ENCODE measurements at regions not wholly inside any gene's neighbourhood (a gene's known extent, or its start where the extent isn't known, plus 50 kb on each side); places are given as distances from the start of the nearest gene placed in this dataset.

DNA sequence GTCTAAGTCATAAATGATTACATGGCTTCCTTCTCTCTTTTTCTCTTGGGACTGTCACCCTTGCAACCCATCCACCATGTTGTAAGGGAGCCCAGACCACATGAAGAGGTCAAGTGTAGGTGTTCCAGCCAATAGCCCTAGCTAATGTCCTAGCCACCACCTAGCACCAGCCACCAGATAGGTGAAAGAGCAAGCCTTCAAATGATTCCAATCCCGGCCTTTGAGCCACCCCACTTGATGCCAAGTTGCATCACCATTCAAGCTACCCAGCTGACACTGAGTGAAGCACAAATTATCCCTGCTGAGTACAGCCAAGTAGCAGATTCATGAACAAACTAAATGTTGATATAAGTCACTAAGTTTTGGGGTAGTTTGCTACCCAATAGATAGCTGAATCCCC lies 274.3 kb downstream of the BCOR start:
- Histone ChIP-seq H3K4me3 (no peak overlapping the region), H3K9me3 (no peaks in the 10 kb centered on the region), H3K36me3 (no peaks in the 10 kb centered on the region), H3K27ac (no peak overlapping the region), H3K4me1 (peaks cover 8% of the 10 kb centered on the region), H3K27me3 (ENCODE audit: low read depth) (no peaks in the 10 kb centered on the region)
- ATAC-seq (no peak), DNase-seq (no peak)
- intact Hi-C loops (cut with DNase I), result no loop called here
- TF ChIP-seq, protein P1, sequence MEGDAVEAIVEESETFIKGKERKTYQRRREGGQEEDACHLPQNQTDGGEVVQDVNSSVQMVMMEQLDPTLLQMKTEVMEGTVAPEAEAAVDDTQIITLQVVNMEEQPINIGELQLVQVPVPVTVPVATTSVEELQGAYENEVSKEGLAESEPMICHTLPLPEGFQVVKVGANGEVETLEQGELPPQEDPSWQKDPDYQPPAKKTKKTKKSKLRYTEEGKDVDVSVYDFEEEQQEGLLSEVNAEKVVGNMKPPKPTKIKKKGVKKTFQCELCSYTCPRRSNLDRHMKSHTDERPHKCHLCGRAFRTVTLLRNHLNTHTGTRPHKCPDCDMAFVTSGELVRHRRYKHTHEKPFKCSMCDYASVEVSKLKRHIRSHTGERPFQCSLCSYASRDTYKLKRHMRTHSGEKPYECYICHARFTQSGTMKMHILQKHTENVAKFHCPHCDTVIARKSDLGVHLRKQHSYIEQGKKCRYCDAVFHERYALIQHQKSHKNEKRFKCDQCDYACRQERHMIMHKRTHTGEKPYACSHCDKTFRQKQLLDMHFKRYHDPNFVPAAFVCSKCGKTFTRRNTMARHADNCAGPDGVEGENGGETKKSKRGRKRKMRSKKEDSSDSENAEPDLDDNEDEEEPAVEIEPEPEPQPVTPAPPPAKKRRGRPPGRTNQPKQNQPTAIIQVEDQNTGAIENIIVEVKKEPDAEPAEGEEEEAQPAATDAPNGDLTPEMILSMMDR (IDR thresholded peaks at IDR 0.05), result no peak

DNA sequence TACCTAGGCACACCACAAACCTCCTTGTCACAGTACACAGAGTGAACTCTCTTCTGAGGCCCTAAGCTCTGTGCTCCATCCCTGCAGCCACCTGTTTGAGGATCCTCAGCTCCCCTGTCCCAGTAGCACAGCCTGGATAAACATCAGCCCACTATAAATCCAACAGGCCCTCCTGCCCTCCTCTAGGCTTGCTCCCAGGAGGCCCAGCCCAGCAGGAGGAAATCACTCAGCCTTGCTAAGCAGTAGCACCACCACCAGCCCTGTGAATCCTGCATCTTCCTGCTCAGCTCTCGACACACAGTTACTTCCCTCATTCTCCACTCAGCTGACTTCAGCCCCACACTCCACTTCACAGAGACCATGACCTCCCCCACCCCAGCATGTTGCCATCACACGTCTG lies 273.9 kb downstream of the BCOR start:
- DNase-seq (no peak), ATAC-seq (no peak)
- Histone ChIP-seq H3K4me3 (no peak overlapping the region), H3K36me3 (no peaks in the 10 kb centered on the region), H3K9me3 (no peaks in the 10 kb centered on the region), H3K27me3 (ENCODE audit: low read depth) (no peaks in the 10 kb centered on the region), H3K27ac (no peak overlapping the region), H3K4me1 (peaks cover 8% of the 10 kb centered on the region)
- intact Hi-C loops (cut with DNase I), result no loop called here
- TF ChIP-seq, protein P1 (IDR thresholded peaks at IDR 0.05), result no peak

DNA sequence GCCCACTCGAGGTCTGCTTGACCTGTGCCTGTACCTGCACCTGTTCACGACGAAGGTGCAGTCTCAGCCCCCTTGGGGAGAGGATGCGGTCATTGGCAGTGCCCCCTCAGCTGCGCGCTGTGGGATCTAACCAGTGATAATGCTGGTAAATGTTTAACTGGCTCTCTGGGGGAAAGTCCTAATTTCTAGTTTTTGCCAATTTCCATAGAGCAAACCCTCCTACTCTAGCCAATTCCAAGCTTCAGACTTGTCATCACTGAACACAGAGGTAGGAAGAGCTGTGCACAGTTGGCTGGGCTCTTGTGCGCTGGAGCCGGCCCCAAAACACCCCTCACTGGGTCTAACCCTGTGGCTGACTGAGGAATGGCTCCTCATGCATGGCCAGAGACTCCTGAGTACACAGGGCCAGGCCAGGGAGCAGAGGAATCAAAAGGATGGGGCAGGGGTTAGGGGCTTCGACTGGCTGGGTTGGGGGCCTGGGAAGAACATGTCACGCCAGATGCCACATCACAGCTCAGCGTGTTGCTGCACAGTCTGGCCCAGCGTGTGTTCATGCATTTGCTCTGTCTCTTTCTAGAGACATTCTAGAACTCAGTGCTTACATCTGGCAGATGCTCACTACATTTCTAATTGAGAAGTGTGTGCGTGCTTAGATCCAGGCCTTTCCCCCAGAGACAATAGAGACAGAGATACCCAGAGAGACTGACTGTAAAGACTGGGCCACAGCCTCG lies 270.8 kb downstream of the BCOR start:
- intact Hi-C loops (cut with DNase I), result no loop called here
- DNase-seq (no peak), ATAC-seq (no peak)
- no peaks in the 10 kb centered on the region for H3K9me3 ChIP-seq
- no peaks in the 10 kb centered on the region for H3K36me3 ChIP-seq
- no peak overlapping the region for H3K27ac ChIP-seq
- H3K4me1 ChIP-seq, result no peaks in the 10 kb centered on the region
- H3K4me3 ChIP-seq, result no peak overlapping the region
- TF ChIP-seq, protein P1 (IDR thresholded peaks at IDR 0.05), result no peak
- H3K27me3 ChIP-seq (ENCODE audit: low read depth), result no peaks in the 10 kb centered on the region

DNA sequence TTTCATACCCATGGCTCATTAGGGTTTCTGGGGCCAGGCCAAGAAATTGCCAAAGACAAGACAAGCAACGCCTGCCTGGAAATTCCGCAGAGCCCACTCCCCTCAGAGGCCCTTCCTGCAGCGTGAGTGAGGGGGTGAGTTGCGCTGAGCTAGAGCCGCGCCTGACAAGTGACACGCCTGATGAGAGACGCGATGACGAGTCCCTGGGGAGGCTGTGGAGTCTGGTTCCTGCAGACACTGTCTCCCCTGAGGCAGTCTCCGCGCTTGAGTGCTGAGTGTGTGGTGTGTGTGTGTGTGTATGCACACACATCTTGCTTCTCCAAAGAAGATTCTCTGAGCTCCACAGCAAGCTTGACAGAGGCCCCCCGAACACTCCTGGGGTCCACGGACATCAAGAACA lies 269.8 kb downstream of the BCOR start:
- TF ChIP-seq, protein P1 (IDR thresholded peaks at IDR 0.05), result no peak
- no peak overlapping the region for H3K4me3 ChIP-seq
- DNase-seq, result no peak
- H3K36me3 ChIP-seq, result no peaks in the 10 kb centered on the region
- ATAC-seq, result no peak
- no peaks in the 10 kb centered on the region for H3K9me3 ChIP-seq
- H3K27me3 ChIP-seq (ENCODE audit: low read depth), result no peaks in the 10 kb centered on the region
- no peaks in the 10 kb centered on the region for H3K4me1 ChIP-seq
- no peak overlapping the region for H3K27ac ChIP-seq
- intact Hi-C loops (cut with DNase I), result no loop called here

DNA sequence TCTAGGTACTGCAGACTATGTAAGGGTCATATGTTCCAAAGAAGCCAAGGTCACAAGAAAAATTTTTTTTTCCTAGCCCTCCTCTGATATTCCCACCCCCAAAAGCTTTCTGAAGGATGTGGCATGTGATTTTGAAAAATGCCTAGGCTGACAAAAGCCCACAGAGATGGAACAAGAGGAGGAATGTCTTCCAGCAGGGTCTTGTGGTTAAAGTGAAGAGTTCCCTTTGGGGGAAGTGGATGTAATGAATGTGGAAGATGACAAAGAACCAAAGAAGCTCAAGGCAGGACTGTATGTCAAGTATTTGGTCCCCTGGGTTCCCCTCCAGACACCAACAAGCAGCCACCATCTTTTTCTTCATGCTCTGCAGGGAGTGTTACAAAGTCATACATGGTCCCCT lies 268.8 kb downstream of the BCOR start:
- intact Hi-C loops (cut with DNase I), result no loop called here
- ATAC-seq, result no peak
- no peak overlapping the region for H3K27ac ChIP-seq
- H3K4me3 ChIP-seq, result no peak overlapping the region
- no peak for DNase-seq
- TF ChIP-seq, protein P1 (IDR thresholded peaks at IDR 0.05), result no peak
- no peaks in the 10 kb centered on the region for H3K27me3 ChIP-seq (ENCODE audit: low read depth)
- H3K36me3 ChIP-seq, result no peaks in the 10 kb centered on the region
- H3K4me1 ChIP-seq, result no peaks in the 10 kb centered on the region
- H3K9me3 ChIP-seq, result no peaks in the 10 kb centered on the region

Measured in lower lobe of right lung (tissue), 2 donors.